IPS DF 6.9 (cell line): ENCODE measurements at regions not wholly inside any gene's neighbourhood (a gene's known extent, or its start where the extent isn't known, plus 50 kb on each side); places are given as distances from the start of the nearest gene placed in this dataset.

Source experiments
- DNase-seq: peaks from one replicate; pipeline ENCODE4 v3.0.0-alpha.2; 2013; ENCODE audit warnings: low read depth, low spot score
- H3K27ac ChIP-seq: one replicate; pipeline ENCODE4 v1.5.1; 2013; ENCODE audit warnings: low read length, control low read depth
- H3K27me3 ChIP-seq: 2 replicates; pipeline ENCODE4 v1.6.1; 2013; ENCODE audit warnings: mild to moderate bottlenecking, low read length; ENCODE audit not compliant: control insufficient read depth, insufficient read depth
- H3K36me3 ChIP-seq: 2 replicates; pipeline ENCODE4 v1.6.1; 2013; ENCODE audit warnings: low read length; ENCODE audit not compliant: control insufficient read depth, insufficient read depth
- H3K4me1 ChIP-seq: 2 replicates; pipeline ENCODE4 v1.6.1; 2013; ENCODE audit warnings: low read length; ENCODE audit not compliant: control insufficient read depth, insufficient read depth
- H3K4me3 ChIP-seq: 2 replicates; pipeline ENCODE4 v1.5.1; 2013; ENCODE audit warnings: mild to moderate bottlenecking, low read length
- H3K9me3 ChIP-seq: 2 replicates; pipeline ENCODE4 v1.6.1; 2013; ENCODE audit warnings: low read length, inconsistent platforms; ENCODE audit not compliant: control insufficient read depth, insufficient read depth
- WGBS: extraction: QIAGEN DNeasy Blood & Tissue Kit; methylation state at CpG from one replicate; pipeline ENCODE4 v1.1.7; 2013; ENCODE audit warnings: mixed read lengths, missing lambda C conversion rate; ENCODE audit not compliant: insufficient read length, insufficient coverage; 5-methylcytosine and 5-hydroxymethylcytosine counted together

DNA sequence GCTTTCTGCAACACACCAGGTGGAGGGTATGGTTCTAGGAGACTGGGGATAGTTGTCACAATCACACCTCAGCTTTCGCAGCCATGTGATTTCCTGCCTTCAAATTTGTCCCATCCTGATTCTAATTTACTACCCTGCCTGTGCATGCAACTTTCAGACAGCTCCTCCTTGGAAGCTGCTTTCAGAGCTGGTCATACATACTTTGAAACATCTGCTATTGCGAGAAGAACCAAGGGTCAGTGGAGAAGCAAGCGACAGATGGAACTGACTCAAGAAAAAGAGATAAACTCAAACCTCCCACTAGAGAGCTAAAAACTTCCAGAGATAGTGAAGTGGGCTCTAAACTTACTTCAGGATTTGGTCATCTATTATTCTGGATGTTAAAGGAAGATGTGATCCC is 381.7 kb upstream of the FGF13 start:
- Histone ChIP-seq H3K4me1 (no peaks in the 10 kb centered on the region), H3K9me3 (no peaks in the 10 kb centered on the region), H3K4me3 (no peak overlapping the region), H3K27me3 (no peaks in the 10 kb centered on the region), H3K27ac (no peak overlapping the region), H3K36me3 (no peaks in the 10 kb centered on the region)
- no peak for DNase-seq
- WGBS = no CpG with 5 or more reads among the region's 3 CpGs

DNA sequence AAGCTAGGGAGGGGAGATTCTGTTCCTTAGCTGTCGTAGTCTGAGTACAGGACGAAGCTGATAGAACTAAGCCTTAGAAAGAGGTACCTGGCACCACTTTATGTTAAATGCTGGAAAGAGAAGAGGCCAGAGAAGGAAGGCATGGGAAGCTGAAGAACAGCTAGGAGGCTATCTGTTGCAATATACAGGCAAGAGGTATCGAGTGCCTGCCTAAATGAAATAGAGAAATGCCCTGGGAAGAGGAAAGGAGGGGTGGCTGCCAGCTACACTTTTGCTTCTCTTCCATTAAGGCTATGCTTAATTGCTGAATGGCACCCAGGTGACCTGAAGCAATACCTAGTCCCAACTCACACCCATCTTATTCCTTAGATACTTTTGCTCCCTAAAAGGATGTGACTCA is 380.4 kb upstream of the FGF13 start:
- Histone ChIP-seq H3K27ac (no peak overlapping the region), H3K4me1 (no peaks in the 10 kb centered on the region), H3K9me3 (no peaks in the 10 kb centered on the region), H3K27me3 (no peaks in the 10 kb centered on the region), H3K4me3 (no peak overlapping the region), H3K36me3 (no peaks in the 10 kb centered on the region)
- whole genome bisulfite sequencing = no CpG with 5 or more reads among the region's 3 CpGs
- DNase-seq = no peak

DNA sequence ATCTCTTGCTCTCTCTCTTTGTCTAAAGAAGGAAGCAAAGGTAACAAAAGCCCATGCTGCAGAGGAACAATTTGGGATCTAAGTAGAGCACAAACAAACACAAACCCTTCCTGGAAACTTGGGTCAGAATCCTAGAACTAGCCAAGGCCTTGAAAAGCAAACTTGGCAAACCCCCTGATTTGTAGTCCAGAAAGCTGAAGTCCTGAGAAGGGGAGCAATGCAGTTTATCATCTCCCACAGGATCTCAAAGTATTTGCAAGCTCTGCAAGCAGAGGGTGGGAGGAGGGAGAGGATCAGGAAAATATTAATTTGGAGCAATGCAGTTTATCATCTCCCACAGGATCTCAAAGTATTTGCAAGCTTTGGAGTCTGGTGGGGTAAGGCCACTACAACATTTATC is 379.5 kb upstream of the FGF13 start:
- no peak for DNase-seq
- Histone ChIP-seq H3K9me3 (no peaks in the 10 kb centered on the region), H3K4me1 (no peaks in the 10 kb centered on the region), H3K36me3 (no peaks in the 10 kb centered on the region), H3K27ac (no peak overlapping the region), H3K4me3 (no peak overlapping the region), H3K27me3 (no peaks in the 10 kb centered on the region)

DNA sequence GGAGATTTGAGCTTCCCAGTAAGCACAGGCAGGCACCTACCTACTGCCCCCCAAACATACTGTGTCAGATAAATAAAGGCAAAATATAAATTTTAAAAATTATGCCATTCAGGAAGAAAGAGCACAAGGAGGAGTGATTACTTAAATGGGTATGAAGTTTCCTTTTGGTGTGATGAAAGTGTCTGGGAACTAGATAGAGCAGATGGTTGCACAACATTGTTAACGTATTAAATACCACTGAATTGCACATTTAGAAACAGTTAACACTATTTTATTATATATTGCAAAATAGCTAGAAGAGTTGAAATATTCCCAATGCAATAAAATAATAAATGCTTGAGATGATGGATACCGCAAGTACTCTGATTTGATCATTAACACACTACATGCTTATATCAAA is 374.7 kb upstream of the FGF13 start:
- Histone ChIP-seq H3K4me1 (no peaks in the 10 kb centered on the region), H3K9me3 (no peaks in the 10 kb centered on the region), H3K4me3 (no peak overlapping the region), H3K36me3 (no peaks in the 10 kb centered on the region), H3K27ac (no peak overlapping the region), H3K27me3 (no peaks in the 10 kb centered on the region)
- no peak for DNase-seq
- WGBS = no CpG with 5 or more reads among the region's 2 CpGs

DNA sequence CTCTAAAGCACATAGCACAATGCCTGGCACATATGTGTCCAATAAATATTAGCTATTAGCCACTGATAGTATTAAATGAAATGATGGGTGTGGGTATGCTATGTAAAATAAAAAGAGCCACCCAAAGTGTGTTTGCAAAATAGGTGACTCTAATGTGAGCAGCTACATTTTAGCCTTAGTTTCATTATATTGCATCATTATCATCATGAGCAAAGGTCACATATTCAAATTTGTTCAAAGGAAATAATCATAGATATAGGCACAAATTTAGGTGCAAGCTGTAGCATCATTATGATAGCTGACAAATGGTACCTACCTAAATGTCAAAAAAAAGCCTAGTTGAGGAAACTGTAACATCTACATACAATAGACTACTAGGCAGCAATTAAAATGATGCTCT is 373.9 kb upstream of the FGF13 start:
- Histone ChIP-seq H3K4me1 (no peaks in the 10 kb centered on the region), H3K27ac (no peak overlapping the region), H3K9me3 (no peaks in the 10 kb centered on the region), H3K36me3 (no peaks in the 10 kb centered on the region), H3K27me3 (no peaks in the 10 kb centered on the region), H3K4me3 (no peak overlapping the region)
- DNase-seq = no peak

DNA sequence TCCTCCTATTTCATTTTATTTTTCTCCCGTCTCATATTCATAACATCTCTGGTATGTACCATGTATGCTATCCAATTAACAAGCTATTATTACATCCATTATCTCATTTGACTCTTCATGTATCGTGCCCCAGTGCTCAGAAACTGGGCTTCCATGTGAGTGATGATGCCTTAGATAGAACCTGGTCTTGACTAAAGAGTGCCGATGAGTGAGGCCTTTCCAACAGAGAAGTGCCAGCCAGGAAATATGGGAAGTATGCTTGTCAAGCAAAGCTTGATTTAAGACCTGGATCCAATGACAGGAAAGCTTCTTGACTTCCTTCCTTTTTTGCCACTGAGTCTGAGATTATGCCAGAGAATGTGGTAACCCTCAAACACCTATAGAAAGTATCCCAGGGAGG is 371.7 kb upstream of the FGF13 start:
- Histone ChIP-seq H3K27ac (no peak overlapping the region), H3K36me3 (no peaks in the 10 kb centered on the region), H3K27me3 (no peaks in the 10 kb centered on the region), H3K4me3 (no peak overlapping the region), H3K9me3 (no peaks in the 10 kb centered on the region), H3K4me1 (no peaks in the 10 kb centered on the region)
- DNase-seq = no peak
- 100% methylated on average over 1 of the region's 3 CpGs for WGBS

DNA sequence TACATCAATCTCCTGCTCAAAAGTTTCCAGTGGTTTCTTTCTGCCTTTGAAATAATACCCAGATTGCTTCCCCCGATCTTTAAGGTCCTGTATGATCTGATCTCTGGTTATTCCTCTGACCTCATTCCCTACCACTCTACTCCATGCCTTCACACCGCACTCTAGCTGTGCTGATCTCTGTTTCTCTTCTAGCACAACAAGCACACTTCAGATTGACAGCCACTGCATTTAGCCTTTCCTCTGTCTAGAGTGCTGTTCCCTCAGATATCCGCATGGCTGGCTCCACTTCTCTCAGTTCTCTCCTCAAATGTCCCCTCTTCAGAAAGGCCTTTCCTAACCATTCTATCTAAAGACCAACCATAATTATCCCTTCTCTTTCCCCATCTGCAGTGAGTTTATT is 370.4 kb upstream of the FGF13 start:
- Histone ChIP-seq H3K9me3 (no peaks in the 10 kb centered on the region), H3K27ac (no peak overlapping the region), H3K4me1 (no peaks in the 10 kb centered on the region), H3K4me3 (no peak overlapping the region), H3K27me3 (no peaks in the 10 kb centered on the region), H3K36me3 (no peaks in the 10 kb centered on the region)
- WGBS = no CpG with 5 or more reads among the region's 3 CpGs
- no peak for DNase-seq

DNA sequence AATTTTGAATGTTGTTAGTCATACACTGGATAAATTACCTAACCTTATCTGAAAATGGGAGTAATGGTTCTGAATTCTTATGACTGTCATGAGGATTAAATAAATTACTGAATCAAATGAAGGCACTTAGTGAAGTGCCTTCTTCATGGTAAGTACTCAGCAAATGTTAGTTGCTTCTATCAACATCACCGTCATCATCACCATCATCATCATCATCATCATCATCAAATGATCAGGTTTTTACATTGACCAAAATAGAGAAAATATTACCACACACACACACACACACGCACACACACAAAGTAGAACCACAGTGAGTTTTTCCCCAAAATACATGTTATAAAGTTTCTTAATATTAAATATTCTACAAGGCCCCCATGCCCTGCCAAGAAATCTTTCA is 368.3 kb upstream of the FGF13 start:
- DNase-seq = no peak
- WGBS = no CpG with 5 or more reads among the region's 2 CpGs
- Histone ChIP-seq H3K9me3 (no peaks in the 10 kb centered on the region), H3K4me3 (no peak overlapping the region), H3K27me3 (no peaks in the 10 kb centered on the region), H3K36me3 (no peaks in the 10 kb centered on the region), H3K27ac (no peak overlapping the region), H3K4me1 (no peaks in the 10 kb centered on the region)

DNA sequence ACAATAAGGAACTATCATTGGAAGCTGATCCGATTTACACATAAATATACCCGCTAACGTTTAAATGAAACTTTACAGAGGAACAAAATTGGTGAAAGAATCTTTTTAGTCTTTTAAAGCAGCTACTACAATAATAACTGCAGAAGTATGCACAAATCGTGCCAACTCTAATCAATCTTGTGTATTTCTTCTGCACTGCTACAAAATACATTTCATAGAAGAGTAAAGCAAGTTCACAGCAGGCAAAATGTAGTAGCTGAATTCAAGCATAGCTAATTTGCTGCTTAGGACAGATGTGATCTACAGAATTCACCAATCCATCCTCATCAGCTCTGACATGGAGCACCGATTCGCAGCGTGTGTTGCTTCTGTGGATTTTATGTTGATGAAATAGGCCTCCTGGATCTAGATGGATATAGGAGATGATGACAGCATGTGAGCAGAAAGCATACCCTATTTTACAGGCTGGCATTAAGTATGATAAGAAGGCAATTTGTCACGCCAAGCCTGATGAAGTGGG is 367.3 kb upstream of the FGF13 start:
- no peak for DNase-seq
- Histone ChIP-seq H3K36me3 (no peaks in the 10 kb centered on the region), H3K4me1 (no peaks in the 10 kb centered on the region), H3K9me3 (no peaks in the 10 kb centered on the region), H3K27me3 (no peaks in the 10 kb centered on the region), H3K27ac (no peak overlapping the region), H3K4me3 (no peak overlapping the region)
- no CpG with 5 or more reads among the region's 8 CpGs for WGBS

DNA sequence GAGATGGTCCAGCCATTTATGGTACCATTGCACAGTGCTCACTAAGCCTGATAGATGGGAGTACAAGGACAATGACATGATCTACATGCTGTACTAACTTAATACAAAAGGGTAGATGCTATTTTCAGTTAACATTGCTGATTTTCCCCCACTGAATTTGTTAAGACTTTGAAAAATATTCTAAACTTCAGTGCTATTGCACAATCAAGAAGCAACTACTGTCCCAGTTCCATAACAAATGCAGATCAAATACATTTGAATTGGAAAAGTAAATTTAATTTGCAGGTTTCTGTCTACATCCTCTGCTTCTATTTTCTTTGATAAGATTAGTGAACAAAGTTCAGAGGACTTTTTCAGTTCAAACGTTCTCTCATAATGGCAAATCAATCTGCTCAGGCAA is 366.8 kb upstream of the FGF13 start:
- H3K4me1 ChIP-seq = no peaks in the 10 kb centered on the region
- no peaks in the 10 kb centered on the region for H3K27me3 ChIP-seq
- H3K27ac ChIP-seq = no peak overlapping the region
- H3K36me3 ChIP-seq = no peaks in the 10 kb centered on the region
- no peak for DNase-seq
- H3K4me3 ChIP-seq = no peak overlapping the region
- WGBS = no CpG with 5 or more reads among the region's 1 CpG
- H3K9me3 ChIP-seq = no peaks in the 10 kb centered on the region

DNA sequence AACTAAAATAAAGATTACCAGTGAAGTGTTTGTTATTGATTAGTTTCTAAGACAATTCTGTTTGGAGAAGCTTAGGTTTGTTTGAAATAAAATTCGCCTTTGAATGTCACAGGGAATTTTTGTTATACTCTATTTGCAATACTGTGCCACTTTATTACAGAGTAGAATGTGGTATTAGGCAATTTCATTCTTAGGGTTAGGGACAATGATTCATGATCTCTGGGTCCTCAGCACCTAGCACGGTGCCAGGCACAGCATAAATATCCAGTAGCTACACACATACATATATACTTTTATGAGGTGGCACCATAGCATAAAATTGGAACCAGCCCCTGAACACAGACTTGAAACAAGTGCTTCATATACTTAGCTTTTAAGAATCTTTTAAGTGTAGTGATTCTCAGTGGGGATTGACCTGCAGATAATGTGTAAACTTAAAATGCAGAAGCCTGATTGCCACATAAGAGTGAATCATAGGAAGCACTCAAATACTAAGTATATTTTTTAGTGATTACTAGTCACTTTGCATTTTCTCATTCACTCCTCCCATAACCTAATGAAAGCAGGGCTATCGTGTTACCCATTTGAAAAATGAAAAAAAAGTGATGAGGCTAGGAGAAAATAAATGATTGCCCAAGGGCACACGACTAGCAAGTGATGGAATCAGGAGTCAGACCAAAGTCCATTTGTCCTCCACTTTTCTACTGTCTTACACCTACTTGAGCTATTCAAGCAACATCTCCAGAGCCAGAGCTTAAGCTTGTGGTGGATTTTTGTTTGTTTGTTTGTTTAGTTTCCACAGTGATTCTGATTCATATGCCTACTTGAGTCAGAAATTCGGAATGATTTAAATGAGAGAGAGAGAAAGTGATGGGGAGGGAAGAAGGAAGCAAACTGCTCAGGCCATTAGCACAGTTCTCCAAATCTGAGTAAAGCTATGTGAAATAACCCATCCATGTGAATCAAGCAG is 366.0 kb upstream of the FGF13 start:
- H3K4me3 ChIP-seq = no peak overlapping the region
- H3K27me3 ChIP-seq = no peaks in the 10 kb centered on the region
- WGBS = no CpG with 5 or more reads among the region's 5 CpGs
- no peak for DNase-seq
- no peak overlapping the region for H3K27ac ChIP-seq
- no peaks in the 10 kb centered on the region for H3K4me1 ChIP-seq
- H3K9me3 ChIP-seq = no peaks in the 10 kb centered on the region
- no peaks in the 10 kb centered on the region for H3K36me3 ChIP-seq
